ENCODE measurements at regions not wholly inside any gene's neighbourhood (a gene's known extent, or its start where the extent isn't known, plus 50 kb on each side); places are given as distances from the start of the nearest gene placed in this dataset.
A peak's percentile ranks its signal among the peaks of the same experiment; 100 is the strongest.

- DNase-seq (ENCODE audit: insufficient read length, low spot score) (no peak), FAIRE-seq (no peak)
- TF ChIP-seq SPI1 (IDR thresholded peaks at IDR 0.05; ENCODE audit: low read depth, low read length): no peak
- no peak for TF ChIP-seq TAF1 (IDR thresholded peaks at IDR 0.05; ENCODE audit: low read depth, low read length)
- TF ChIP-seq POLR2AphosphoS5 (IDR thresholded peaks at IDR 0.05; ENCODE audit: low read depth, low read length): no peak
- TF ChIP-seq POLR2A (IDR thresholded peaks at IDR 0.05; ENCODE audit: low read depth, low read length): no peak
- TF ChIP-seq PAX5 (IDR thresholded peaks at IDR 0.05; ENCODE audit: insufficient read depth, low read length, severe bottlenecking): no peak
- no peak for TF ChIP-seq POU2F2 (IDR thresholded peaks at IDR 0.05; ENCODE audit: low read depth, low read length)
Observed at GRCh38 chr7:96501318-96501717, 179.4 kb upstream of the SLC25A13 start.

DNA sequence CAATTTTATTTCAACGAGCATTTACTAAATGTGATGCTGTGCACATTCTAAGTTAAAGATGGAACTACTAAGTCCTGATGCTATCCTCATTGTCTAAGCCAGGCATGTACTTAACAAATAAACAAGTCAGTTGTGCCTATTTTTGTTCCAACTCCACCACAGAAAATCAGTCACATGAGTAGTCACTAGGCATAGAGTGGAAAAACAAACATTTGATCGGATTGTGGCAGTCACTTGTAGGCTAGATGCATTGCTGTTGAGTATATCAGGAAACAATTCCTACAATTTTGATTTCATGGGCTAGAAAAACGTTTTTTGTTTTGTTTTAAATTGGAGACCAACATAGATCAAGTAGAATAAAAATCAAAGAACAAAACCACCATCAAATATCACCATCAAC, 177.6 kb upstream of the SLC25A13 start:
- no peak for FAIRE-seq
- no peak for DNase-seq (ENCODE audit: insufficient read length, low spot score)
- TF ChIP-seq TAF1 (IDR thresholded peaks at IDR 0.05; ENCODE audit: low read depth, low read length): no peak
- no peak for TF ChIP-seq POU2F2 (IDR thresholded peaks at IDR 0.05; ENCODE audit: low read depth, low read length)
- no peak for TF ChIP-seq PAX5 (IDR thresholded peaks at IDR 0.05; ENCODE audit: insufficient read depth, low read length, severe bottlenecking)
- TF ChIP-seq SPI1 (IDR thresholded peaks at IDR 0.05; ENCODE audit: low read depth, low read length): no peak
- TF ChIP-seq POLR2AphosphoS5 (IDR thresholded peaks at IDR 0.05; ENCODE audit: low read depth, low read length): no peak
- no peak for TF ChIP-seq POLR2A (IDR thresholded peaks at IDR 0.05; ENCODE audit: low read depth, low read length)

DNA sequence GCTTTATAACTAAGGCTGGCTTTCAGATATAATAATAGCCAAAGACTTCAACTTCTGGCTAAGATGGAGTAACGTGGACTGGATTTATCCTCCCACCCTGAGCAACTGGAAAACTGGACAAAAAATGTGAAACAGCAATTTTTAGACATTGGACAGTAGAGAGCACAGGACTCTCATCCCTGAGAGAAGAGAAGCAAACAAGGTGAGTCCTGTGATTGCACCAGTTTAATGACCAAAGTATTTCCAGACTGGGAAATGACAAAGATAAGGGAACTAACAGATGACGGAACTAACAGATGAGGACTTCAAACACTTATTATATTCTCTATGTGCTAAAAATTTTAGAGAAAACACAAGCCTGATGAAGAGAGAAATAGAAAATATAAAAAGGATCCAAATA, 175.7 kb upstream of the SLC25A13 start:
- FAIRE-seq (no peak), DNase-seq (ENCODE audit: insufficient read length, low spot score) (no peak)
- TF ChIP-seq POLR2AphosphoS5 (IDR thresholded peaks at IDR 0.05; ENCODE audit: low read depth, low read length) (no peak), POU2F2 (IDR thresholded peaks at IDR 0.05; ENCODE audit: low read depth, low read length) (no peak), PAX5 (IDR thresholded peaks at IDR 0.05; ENCODE audit: insufficient read depth, low read length, severe bottlenecking) (no peak), SPI1 (IDR thresholded peaks at IDR 0.05; ENCODE audit: low read depth, low read length) (no peak), POLR2A (IDR thresholded peaks at IDR 0.05; ENCODE audit: low read depth, low read length) (no peak), TAF1 (IDR thresholded peaks at IDR 0.05; ENCODE audit: low read depth, low read length) (no peak)

DNA sequence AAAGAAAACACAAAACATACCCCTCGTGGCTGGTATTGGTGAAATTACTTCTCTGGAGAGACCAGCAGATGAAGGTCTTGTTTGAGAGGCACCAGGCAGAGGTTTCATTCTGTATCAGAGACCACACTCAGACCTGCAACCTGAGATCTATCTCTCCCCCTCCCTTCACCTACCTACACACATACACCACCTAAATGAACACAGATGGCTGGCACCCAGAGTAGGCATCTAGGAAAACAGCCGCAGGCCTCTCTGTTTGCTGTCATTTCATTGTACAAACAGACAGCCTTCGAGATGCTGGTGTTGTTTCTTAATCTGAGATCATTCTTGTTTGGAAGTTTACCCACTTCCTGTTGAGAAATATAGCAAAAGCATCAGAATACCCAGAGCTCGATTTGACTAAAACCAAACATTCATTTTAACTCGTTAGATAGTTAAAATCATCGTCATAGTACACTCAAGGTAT, 173.9 kb upstream of the SLC25A13 start:
- DNase-seq (ENCODE audit: insufficient read length, low spot score): peak; percentile 5
- FAIRE-seq: no peak
- TF ChIP-seq POLR2AphosphoS5 (IDR thresholded peaks at IDR 0.05; ENCODE audit: low read depth, low read length) (no peak), SPI1 (IDR thresholded peaks at IDR 0.05; ENCODE audit: low read depth, low read length) (0 out of 2 replicates have a peak, but pooled peaks have one; percentile 14), PAX5 (IDR thresholded peaks at IDR 0.05; ENCODE audit: insufficient read depth, low read length, severe bottlenecking) (no peak)

DNA sequence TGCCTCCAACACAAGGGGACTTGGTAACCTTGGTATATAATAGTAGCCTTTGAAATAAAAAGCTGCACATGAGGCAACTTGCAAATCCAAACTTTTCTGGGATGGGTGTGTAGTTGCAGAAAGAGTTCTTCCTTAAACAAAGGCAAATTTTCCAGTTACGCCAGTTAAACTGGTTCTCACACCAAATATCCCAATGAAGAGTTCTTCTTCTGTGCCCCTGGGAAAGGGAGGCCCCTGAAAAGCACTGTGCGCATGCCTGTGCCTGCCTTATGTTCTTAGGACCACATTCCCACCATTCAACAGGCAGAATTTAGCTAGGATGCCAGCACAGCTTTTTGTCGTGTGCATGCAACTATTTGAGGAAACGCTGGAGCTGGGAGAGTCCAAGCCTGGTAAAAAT, 164.8 kb upstream of the SLC25A13 start:
- no peak for DNase-seq (ENCODE audit: insufficient read length, low spot score)
- FAIRE-seq: no peak
- no peak for TF ChIP-seq POLR2A (IDR thresholded peaks at IDR 0.05; ENCODE audit: low read depth, low read length)
- TF ChIP-seq SPI1 (IDR thresholded peaks at IDR 0.05; ENCODE audit: low read depth, low read length): no peak
- no peak for TF ChIP-seq PAX5 (IDR thresholded peaks at IDR 0.05; ENCODE audit: insufficient read depth, low read length, severe bottlenecking)
- TF ChIP-seq POLR2AphosphoS5 (IDR thresholded peaks at IDR 0.05; ENCODE audit: low read depth, low read length): no peak
- TF ChIP-seq POU2F2 (IDR thresholded peaks at IDR 0.05; ENCODE audit: low read depth, low read length): no peak
- no peak for TF ChIP-seq TAF1 (IDR thresholded peaks at IDR 0.05; ENCODE audit: low read depth, low read length)

GRCh38 chr7:96484845-96485244, 162.9 kb upstream of the SLC25A13 start:
- FAIRE-seq (no peak), DNase-seq (ENCODE audit: insufficient read length, low spot score) (no peak)
- TF ChIP-seq SPI1 (IDR thresholded peaks at IDR 0.05; ENCODE audit: low read depth, low read length): no peak
- no peak for TF ChIP-seq TAF1 (IDR thresholded peaks at IDR 0.05; ENCODE audit: low read depth, low read length)
- TF ChIP-seq POLR2AphosphoS5 (IDR thresholded peaks at IDR 0.05; ENCODE audit: low read depth, low read length): no peak
- no peak for TF ChIP-seq POLR2A (IDR thresholded peaks at IDR 0.05; ENCODE audit: low read depth, low read length)
- TF ChIP-seq PAX5 (IDR thresholded peaks at IDR 0.05; ENCODE audit: insufficient read depth, low read length, severe bottlenecking): no peak
- no peak for TF ChIP-seq POU2F2 (IDR thresholded peaks at IDR 0.05; ENCODE audit: low read depth, low read length)

- TF ChIP-seq PAX5 (IDR thresholded peaks at IDR 0.05; ENCODE audit: insufficient read depth, low read length, severe bottlenecking) (no peak), TAF1 (IDR thresholded peaks at IDR 0.05; ENCODE audit: low read depth, low read length) (no peak), SPI1 (IDR thresholded peaks at IDR 0.05; ENCODE audit: low read depth, low read length) (no peak), POLR2A (IDR thresholded peaks at IDR 0.05; ENCODE audit: low read depth, low read length) (no peak), POU2F2 (IDR thresholded peaks at IDR 0.05; ENCODE audit: low read depth, low read length) (no peak), POLR2AphosphoS5 (IDR thresholded peaks at IDR 0.05; ENCODE audit: low read depth, low read length) (no peak)
- no peak for FAIRE-seq
- DNase-seq (ENCODE audit: insufficient read length, low spot score): no peak
Observed at GRCh38 chr7:96484091-96484490, 162.2 kb upstream of the SLC25A13 start.

- no peak for FAIRE-seq
- no peak for TF ChIP-seq SPI1 (IDR thresholded peaks at IDR 0.05; ENCODE audit: low read depth, low read length)
Observed at GRCh38 chr7:96481796-96482195, 159.9 kb upstream of the SLC25A13 start.

GRCh38 chr7:96479015-96479645, 157.2 kb upstream of the SLC25A13 start:
- no peak for FAIRE-seq
- DNase-seq (ENCODE audit: insufficient read length, low spot score): no peak
- TF ChIP-seq SPI1 (IDR thresholded peaks at IDR 0.05; ENCODE audit: low read depth, low read length) (no peak), POU2F2 (IDR thresholded peaks at IDR 0.05; ENCODE audit: low read depth, low read length) (no peak), TAF1 (IDR thresholded peaks at IDR 0.05; ENCODE audit: low read depth, low read length) (no peak), POLR2A (IDR thresholded peaks at IDR 0.05; ENCODE audit: low read depth, low read length) (no peak), PAX5 (IDR thresholded peaks at IDR 0.05; ENCODE audit: insufficient read depth, low read length, severe bottlenecking) (no peak), POLR2AphosphoS5 (IDR thresholded peaks at IDR 0.05; ENCODE audit: low read depth, low read length) (no peak)

More at GRCh38 chr7:96481796-96482195, 159.9 kb upstream of the SLC25A13 start:
- no peak for DNase-seq (ENCODE audit: insufficient read length, low spot score)

DNA sequence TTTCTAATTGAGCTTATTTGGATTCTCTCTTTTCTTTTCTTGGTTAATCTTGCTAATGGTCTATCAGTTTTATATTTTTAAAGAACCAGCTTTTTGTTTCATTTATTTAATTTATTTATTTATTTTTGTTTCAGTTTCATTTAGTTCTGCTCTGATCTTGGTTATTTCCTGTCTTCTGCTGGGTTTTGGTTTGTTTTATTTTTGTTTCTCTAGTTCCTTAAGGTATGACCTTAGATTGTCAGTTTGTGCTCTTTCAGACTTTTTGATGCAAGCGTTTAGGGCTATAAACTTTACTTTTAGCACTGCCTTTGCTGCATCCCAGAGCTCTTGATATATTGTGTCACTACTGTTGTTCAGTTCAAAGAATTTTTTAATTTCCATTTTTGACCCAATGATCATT, 149.7 kb upstream of the SLC25A13 start:
- FAIRE-seq (no peak), DNase-seq (ENCODE audit: insufficient read length, low spot score) (no peak)
- TF ChIP-seq PAX5 (IDR thresholded peaks at IDR 0.05; ENCODE audit: insufficient read depth, low read length, severe bottlenecking): no peak
- TF ChIP-seq SPI1 (IDR thresholded peaks at IDR 0.05; ENCODE audit: low read depth, low read length): no peak
- no peak for TF ChIP-seq POU2F2 (IDR thresholded peaks at IDR 0.05; ENCODE audit: low read depth, low read length)
- TF ChIP-seq POLR2A (IDR thresholded peaks at IDR 0.05; ENCODE audit: low read depth, low read length): no peak
- TF ChIP-seq POLR2AphosphoS5 (IDR thresholded peaks at IDR 0.05; ENCODE audit: low read depth, low read length): no peak
- TF ChIP-seq TAF1 (IDR thresholded peaks at IDR 0.05; ENCODE audit: low read depth, low read length): no peak

Data from GM12891 (cell line).